HG02885 (cell line): ENCODE measurements at regions not wholly inside any gene's neighbourhood (a gene's known extent, or its start where the extent isn't known, plus 50 kb on each side); places are given as distances from the start of the nearest gene placed in this dataset.

Experiments used
- ATAC-seq: cut with Tn5 transposase; IDR thresholded peaks from one replicate; pipeline ENCODE4 v1.9.1; 2021; ENCODE audit warnings: mild to moderate bottlenecking; ENCODE audit not compliant: unreplicated experiment, poor library complexity

- ATAC-seq: no peak
Measured at GRCh38 chr2:105468582-105469042, 69.8 kb upstream of the FHL2 start.

- no peak for ATAC-seq
Measured at GRCh38 chr2:105464325-105464724, 65.5 kb upstream of the FHL2 start.

- ATAC-seq: no peak
Measured at GRCh38 chr2:105460048-105460732, 61.3 kb upstream of the FHL2 start.

- ATAC-seq: no peak
Measured at GRCh38 chr2:105458076-105458475, 59.2 kb upstream of the FHL2 start.

- no peak for ATAC-seq
Measured at GRCh38 chr2:105455488-105456003, 56.7 kb upstream of the FHL2 start.

GRCh38 chr2:105454801-105455485, 56.1 kb upstream of the FHL2 start:
- ATAC-seq: peak; percentile 55

- ATAC-seq: no peak
Measured at GRCh38 chr2:105451571-105452166, 52.8 kb upstream of the FHL2 start.

GRCh38 chr2:105450471-105450870, 51.6 kb upstream of the FHL2 start:
- no peak for ATAC-seq

GRCh38 chr2:105449076-105449475, 50.2 kb upstream of the FHL2 start:
- ATAC-seq: no peak
